ENCODE measurements at regions not wholly inside any gene's neighbourhood (a gene's known extent, or its start where the extent isn't known, plus 50 kb on each side); places are given as distances from the start of the nearest gene placed in this dataset.

DNA sequence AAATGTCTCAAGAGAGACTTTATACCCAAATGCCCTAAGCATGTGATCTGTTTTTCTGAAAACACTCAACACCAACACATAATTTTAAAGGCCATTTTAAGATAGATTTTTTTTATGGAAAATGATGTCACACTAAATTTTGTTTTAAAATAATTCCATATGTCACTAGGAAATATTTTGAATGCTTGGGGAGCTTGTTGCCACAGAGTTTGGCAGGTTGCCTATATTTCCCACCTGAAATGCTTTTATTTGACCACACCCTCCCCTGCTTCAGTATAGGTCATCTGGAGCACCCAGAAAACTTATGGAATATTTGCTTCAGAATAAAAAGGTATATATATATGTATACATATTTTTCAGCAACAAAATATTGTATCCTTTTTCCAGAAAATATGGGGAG, 180.0 kb upstream of the ANK3 start:
- no peak for DNase-seq (ENCODE audit: low read depth)
- TF ChIP-seq, protein P1, sequence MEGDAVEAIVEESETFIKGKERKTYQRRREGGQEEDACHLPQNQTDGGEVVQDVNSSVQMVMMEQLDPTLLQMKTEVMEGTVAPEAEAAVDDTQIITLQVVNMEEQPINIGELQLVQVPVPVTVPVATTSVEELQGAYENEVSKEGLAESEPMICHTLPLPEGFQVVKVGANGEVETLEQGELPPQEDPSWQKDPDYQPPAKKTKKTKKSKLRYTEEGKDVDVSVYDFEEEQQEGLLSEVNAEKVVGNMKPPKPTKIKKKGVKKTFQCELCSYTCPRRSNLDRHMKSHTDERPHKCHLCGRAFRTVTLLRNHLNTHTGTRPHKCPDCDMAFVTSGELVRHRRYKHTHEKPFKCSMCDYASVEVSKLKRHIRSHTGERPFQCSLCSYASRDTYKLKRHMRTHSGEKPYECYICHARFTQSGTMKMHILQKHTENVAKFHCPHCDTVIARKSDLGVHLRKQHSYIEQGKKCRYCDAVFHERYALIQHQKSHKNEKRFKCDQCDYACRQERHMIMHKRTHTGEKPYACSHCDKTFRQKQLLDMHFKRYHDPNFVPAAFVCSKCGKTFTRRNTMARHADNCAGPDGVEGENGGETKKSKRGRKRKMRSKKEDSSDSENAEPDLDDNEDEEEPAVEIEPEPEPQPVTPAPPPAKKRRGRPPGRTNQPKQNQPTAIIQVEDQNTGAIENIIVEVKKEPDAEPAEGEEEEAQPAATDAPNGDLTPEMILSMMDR (IDR thresholded peaks at IDR 0.05; ENCODE audit: insufficient read depth, low read depth, low read length, missing control alignments): no peak

DNA sequence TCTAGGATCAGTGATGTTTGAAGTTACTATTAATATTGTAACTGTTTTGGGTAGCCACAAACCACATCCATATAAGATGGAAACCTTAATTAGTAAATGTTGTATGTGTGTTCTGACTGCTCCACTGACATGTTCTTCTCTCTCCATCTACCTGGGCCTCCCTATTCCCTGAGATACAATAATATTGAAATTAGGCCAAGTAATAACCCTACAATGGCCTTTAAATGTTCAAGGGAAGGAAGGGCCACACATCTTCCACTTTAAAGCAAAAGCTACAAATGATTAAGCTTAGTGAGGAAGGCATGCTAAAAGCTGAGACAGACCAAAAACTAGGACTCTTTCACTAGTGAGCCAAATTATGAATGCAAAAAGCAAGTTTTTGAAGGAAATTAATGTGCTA, 176.4 kb upstream of the ANK3 start:
- TF ChIP-seq, protein P1 (IDR thresholded peaks at IDR 0.05; ENCODE audit: insufficient read depth, low read depth, low read length, missing control alignments): no peak
- no peak for DNase-seq (ENCODE audit: low read depth)
- H3K4me3 ChIP-seq (ENCODE audit: low read length): no peak overlapping the region

More for the DNA sequence above, 180.0 kb upstream of the ANK3 start:
- no peak overlapping the region for H3K4me3 ChIP-seq (ENCODE audit: low read length)

DNA sequence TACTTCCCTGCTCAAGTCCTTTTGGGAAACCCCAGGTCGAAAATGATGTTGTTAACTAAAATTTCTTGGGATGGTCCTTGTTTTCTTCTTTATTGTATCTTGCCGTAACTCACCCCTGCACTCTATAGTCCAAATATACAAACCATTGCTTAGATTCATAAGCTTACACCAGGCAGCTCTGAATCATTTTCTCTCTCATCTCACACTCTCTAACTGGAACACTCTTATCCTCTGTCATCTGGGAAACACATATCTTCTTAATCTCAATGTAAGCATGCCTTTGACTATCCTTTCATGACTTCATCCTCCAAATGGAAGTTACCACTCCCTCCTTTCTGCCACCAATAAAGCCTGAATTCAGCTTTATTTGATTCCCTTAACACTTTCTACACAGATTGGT, 175.8 kb upstream of the ANK3 start:
- TF ChIP-seq, protein P1 (IDR thresholded peaks at IDR 0.05; ENCODE audit: insufficient read depth, low read depth, low read length, missing control alignments): no peak
- no peak for DNase-seq (ENCODE audit: low read depth)
- no peak overlapping the region for H3K4me3 ChIP-seq (ENCODE audit: low read length)

GRCh38 chr10:60564475-60564874, 174.8 kb upstream of the ANK3 start:
- DNase-seq (ENCODE audit: low read depth): no peak

GRCh38 chr10:60560451-60560850, 170.8 kb upstream of the ANK3 start:
- TF ChIP-seq, protein P1 (IDR thresholded peaks at IDR 0.05; ENCODE audit: insufficient read depth, low read depth, low read length, missing control alignments): no peak
- no peak overlapping the region for H3K4me3 ChIP-seq (ENCODE audit: low read length)
- no peak for DNase-seq (ENCODE audit: low read depth)

More at GRCh38 chr10:60564475-60564874, 174.8 kb upstream of the ANK3 start:
- H3K4me3 ChIP-seq (ENCODE audit: low read length): no peak overlapping the region
- TF ChIP-seq, protein P1 (IDR thresholded peaks at IDR 0.05; ENCODE audit: insufficient read depth, low read depth, low read length, missing control alignments): no peak

- TF ChIP-seq, protein P1 (IDR thresholded peaks at IDR 0.05; ENCODE audit: insufficient read depth, low read depth, low read length, missing control alignments): no peak
- H3K4me3 ChIP-seq (ENCODE audit: low read length): no peak overlapping the region
Measured at GRCh38 chr10:60555700-60556099, 166.0 kb upstream of the ANK3 start.

DNA sequence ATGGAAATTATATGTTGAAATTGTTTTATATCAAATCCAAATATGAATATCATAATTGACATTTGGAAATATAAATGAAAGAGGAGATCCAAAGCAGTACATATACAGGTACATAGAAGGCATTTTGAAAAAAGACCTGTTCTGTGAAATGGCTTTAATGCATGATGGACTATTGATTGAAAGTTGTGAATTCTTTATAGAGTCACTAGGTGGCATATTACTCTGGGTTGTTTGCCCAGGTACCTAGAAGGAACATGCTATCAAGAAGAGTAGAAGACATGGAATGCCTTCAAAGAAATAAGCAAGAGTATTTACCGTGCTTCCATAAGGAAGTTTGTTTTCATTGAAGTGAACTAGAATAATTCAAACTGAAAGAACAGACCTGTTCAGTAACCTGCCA, 160.0 kb upstream of the ANK3 start:
- H3K4me3 ChIP-seq (ENCODE audit: low read length): no peak overlapping the region
- DNase-seq (ENCODE audit: low read depth): peak; percentile 65
- TF ChIP-seq, protein P1 (IDR thresholded peaks at IDR 0.05; ENCODE audit: insufficient read depth, low read depth, low read length, missing control alignments): peak; percentile 56

More at GRCh38 chr10:60555700-60556099, 166.0 kb upstream of the ANK3 start:
- peak; percentile 8 for DNase-seq (ENCODE audit: low read depth)

Data from epithelial cell of esophagus (primary cell).